ENCODE measurements at regions not wholly inside any gene's neighbourhood (a gene's known extent, or its start where the extent isn't known, plus 50 kb on each side); places are given as distances from the start of the nearest gene placed in this dataset.
"Not testable (repeated sequence)": the region's sequence is repeated elsewhere in the genome, so short reads cannot be mapped to it uniquely, and the experiment has no call there.

GRCh38 chr1:121081625-121082199 is 102.4 kb downstream of the FAM72B start:
- H3K79me2 ChIP-seq (ENCODE audit: low read length); H3K27ac ChIP-seq (ENCODE audit: low read length); H3K9me2 ChIP-seq (replicated peaks; ENCODE audit: insufficient read depth, low read length); H3K27me3 ChIP-seq (replicated peaks; ENCODE audit: insufficient read depth, low read length); H2AFZ ChIP-seq (ENCODE audit: low read length); DNase-seq; H3F3A ChIP-seq (ENCODE audit: insufficient read depth, low read length); H3K36me3 ChIP-seq (replicated peaks; ENCODE audit: insufficient read depth, low read length); H3K4me2 ChIP-seq (ENCODE audit: low read depth, low read length); H3K9me3 ChIP-seq (replicated peaks; ENCODE audit: insufficient read depth, low read length); H3K4me1 ChIP-seq (ENCODE audit: low read length); H4K20me1 ChIP-seq (ENCODE audit: insufficient read depth, low read length); H3K4me3 ChIP-seq (ENCODE audit: low read length); H3K9ac ChIP-seq (ENCODE audit: low read length): not testable (repeated sequence)

GRCh38 chr1:121082995-121083394 is 101.1 kb downstream of the FAM72B start:
- not testable (repeated sequence) for H3K79me2 ChIP-seq (ENCODE audit: low read length); H4K20me1 ChIP-seq (ENCODE audit: insufficient read depth, low read length); H3K27ac ChIP-seq (ENCODE audit: low read length); H3K4me3 ChIP-seq (ENCODE audit: low read length); H2AFZ ChIP-seq (ENCODE audit: low read length); H3K9me2 ChIP-seq (replicated peaks; ENCODE audit: insufficient read depth, low read length); H3K36me3 ChIP-seq (replicated peaks; ENCODE audit: insufficient read depth, low read length); H3K4me1 ChIP-seq (ENCODE audit: low read length); H3K4me2 ChIP-seq (ENCODE audit: low read depth, low read length); H3K27me3 ChIP-seq (replicated peaks; ENCODE audit: insufficient read depth, low read length); DNase-seq; H3K9me3 ChIP-seq (replicated peaks; ENCODE audit: insufficient read depth, low read length); H3K9ac ChIP-seq (ENCODE audit: low read length); H3F3A ChIP-seq (ENCODE audit: insufficient read depth, low read length)

GRCh38 chr1:121086249-121086648 is 97.9 kb downstream of the FAM72B start:
- not testable (repeated sequence) for H2AFZ ChIP-seq (ENCODE audit: low read length)

GRCh38 chr1:121087221-121087620 is 96.9 kb downstream of the FAM72B start:
- H3K27ac ChIP-seq (ENCODE audit: low read length); H3K9me2 ChIP-seq (replicated peaks; ENCODE audit: insufficient read depth, low read length); H4K20me1 ChIP-seq (ENCODE audit: insufficient read depth, low read length); DNase-seq; H3K4me2 ChIP-seq (ENCODE audit: low read depth, low read length); H3K36me3 ChIP-seq (replicated peaks; ENCODE audit: insufficient read depth, low read length); H3K4me3 ChIP-seq (ENCODE audit: low read length); H3K27me3 ChIP-seq (replicated peaks; ENCODE audit: insufficient read depth, low read length); H3K4me1 ChIP-seq (ENCODE audit: low read length); H3K9ac ChIP-seq (ENCODE audit: low read length); H3F3A ChIP-seq (ENCODE audit: insufficient read depth, low read length); H2AFZ ChIP-seq (ENCODE audit: low read length); H3K79me2 ChIP-seq (ENCODE audit: low read length); H3K9me3 ChIP-seq (replicated peaks; ENCODE audit: insufficient read depth, low read length): not testable (repeated sequence)

More at GRCh38 chr1:121086249-121086648, 97.9 kb downstream of the FAM72B start:
- H3K79me2 ChIP-seq (ENCODE audit: low read length); H3K36me3 ChIP-seq (replicated peaks; ENCODE audit: insufficient read depth, low read length); H3K9me2 ChIP-seq (replicated peaks; ENCODE audit: insufficient read depth, low read length); H3K9me3 ChIP-seq (replicated peaks; ENCODE audit: insufficient read depth, low read length); H3K4me2 ChIP-seq (ENCODE audit: low read depth, low read length); DNase-seq; H3K9ac ChIP-seq (ENCODE audit: low read length); H3K27ac ChIP-seq (ENCODE audit: low read length); H3K27me3 ChIP-seq (replicated peaks; ENCODE audit: insufficient read depth, low read length); H3F3A ChIP-seq (ENCODE audit: insufficient read depth, low read length); H3K4me1 ChIP-seq (ENCODE audit: low read length); H3K4me3 ChIP-seq (ENCODE audit: low read length); H4K20me1 ChIP-seq (ENCODE audit: insufficient read depth, low read length): not testable (repeated sequence)

GRCh38 chr1:121088568-121088967 is 95.6 kb downstream of the FAM72B start:
- H3K36me3 ChIP-seq (replicated peaks; ENCODE audit: insufficient read depth, low read length); H3F3A ChIP-seq (ENCODE audit: insufficient read depth, low read length); H4K20me1 ChIP-seq (ENCODE audit: insufficient read depth, low read length); DNase-seq; H3K9me3 ChIP-seq (replicated peaks; ENCODE audit: insufficient read depth, low read length); H3K27me3 ChIP-seq (replicated peaks; ENCODE audit: insufficient read depth, low read length); H3K4me3 ChIP-seq (ENCODE audit: low read length); H3K9me2 ChIP-seq (replicated peaks; ENCODE audit: insufficient read depth, low read length); H2AFZ ChIP-seq (ENCODE audit: low read length); H3K79me2 ChIP-seq (ENCODE audit: low read length); H3K27ac ChIP-seq (ENCODE audit: low read length); H3K9ac ChIP-seq (ENCODE audit: low read length); H3K4me2 ChIP-seq (ENCODE audit: low read depth, low read length); H3K4me1 ChIP-seq (ENCODE audit: low read length): not testable (repeated sequence)

- H3K9me2 ChIP-seq (replicated peaks; ENCODE audit: insufficient read depth, low read length); H3F3A ChIP-seq (ENCODE audit: insufficient read depth, low read length); H3K9ac ChIP-seq (ENCODE audit: low read length); H4K20me1 ChIP-seq (ENCODE audit: insufficient read depth, low read length); H3K27me3 ChIP-seq (replicated peaks; ENCODE audit: insufficient read depth, low read length); H3K36me3 ChIP-seq (replicated peaks; ENCODE audit: insufficient read depth, low read length); H2AFZ ChIP-seq (ENCODE audit: low read length); H3K79me2 ChIP-seq (ENCODE audit: low read length); DNase-seq; H3K4me1 ChIP-seq (ENCODE audit: low read length); H3K9me3 ChIP-seq (replicated peaks; ENCODE audit: insufficient read depth, low read length); H3K4me3 ChIP-seq (ENCODE audit: low read length); H3K27ac ChIP-seq (ENCODE audit: low read length); H3K4me2 ChIP-seq (ENCODE audit: low read depth, low read length): not testable (repeated sequence)
These were observed 91.7 kb downstream of the FAM72B start for GRCh38 chr1:121092329-121092968.

- not testable (repeated sequence) for H3K4me3 ChIP-seq (ENCODE audit: low read length); H3K9me2 ChIP-seq (replicated peaks; ENCODE audit: insufficient read depth, low read length); H4K20me1 ChIP-seq (ENCODE audit: insufficient read depth, low read length); H3K9ac ChIP-seq (ENCODE audit: low read length); H3K27ac ChIP-seq (ENCODE audit: low read length); H3K9me3 ChIP-seq (replicated peaks; ENCODE audit: insufficient read depth, low read length); H3K27me3 ChIP-seq (replicated peaks; ENCODE audit: insufficient read depth, low read length); H3K4me1 ChIP-seq (ENCODE audit: low read length); H3K79me2 ChIP-seq (ENCODE audit: low read length); DNase-seq; H3K36me3 ChIP-seq (replicated peaks; ENCODE audit: insufficient read depth, low read length); H3F3A ChIP-seq (ENCODE audit: insufficient read depth, low read length); H3K4me2 ChIP-seq (ENCODE audit: low read depth, low read length); H2AFZ ChIP-seq (ENCODE audit: low read length)
These were observed 89.1 kb downstream of the FAM72B start for GRCh38 chr1:121095014-121095413.

All from MM.1S (cell line).